ENCODE measurements at regions not wholly inside any gene's neighbourhood (a gene's known extent, or its start where the extent isn't known, plus 50 kb on each side); places are given as distances from the start of the nearest gene placed in this dataset.

DNA sequence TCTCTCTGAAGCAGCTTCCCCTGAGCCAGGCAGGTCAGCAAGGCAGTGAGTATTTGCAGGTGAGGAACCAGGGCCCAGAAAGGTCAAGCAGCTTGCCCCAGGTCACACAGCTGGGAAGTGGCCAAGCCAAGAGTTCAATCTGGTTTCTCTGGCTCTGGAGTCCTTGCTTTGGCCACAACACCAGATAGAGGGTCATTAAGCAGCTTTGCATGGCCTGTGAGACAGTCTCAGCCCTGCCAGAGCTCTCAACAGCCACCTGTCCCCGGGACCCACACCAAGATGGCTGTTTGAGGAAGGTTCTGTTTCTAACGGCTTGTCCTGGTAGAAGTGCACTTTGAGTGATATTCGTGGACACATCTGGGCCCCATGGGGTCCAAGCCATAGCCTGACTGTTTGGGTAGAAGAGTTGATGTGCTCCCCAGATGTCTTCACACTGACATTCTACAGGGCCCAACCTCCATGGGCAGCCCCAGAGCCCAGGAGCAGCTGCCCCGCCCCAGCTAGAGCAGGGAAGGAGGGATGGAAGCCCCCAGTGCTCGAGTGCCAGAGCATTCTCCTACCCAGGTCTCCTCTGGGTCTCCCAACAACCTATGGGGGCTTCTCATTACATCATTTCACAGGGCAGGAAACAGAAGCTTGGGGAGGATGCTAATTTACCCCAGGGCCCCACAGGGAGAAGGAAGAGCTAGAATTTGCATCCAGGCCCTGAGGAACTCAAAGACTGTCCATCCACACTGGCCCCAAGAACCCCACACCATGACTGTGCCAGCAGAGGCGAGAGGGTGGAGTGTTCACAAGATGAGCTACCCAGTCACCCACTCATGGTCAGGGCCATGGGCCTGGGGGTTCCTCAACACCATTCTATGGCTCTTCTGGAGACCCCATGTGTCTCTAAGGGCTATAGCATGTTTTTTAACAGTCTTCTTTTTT is 107.3 kb upstream of the CDH5 start:
- ChIA-PET POLR2A (no interaction called here), CTCF (no interaction called here)
- DNase-seq (ENCODE audit: extremely low spot score) = no peak
- TF ChIP-seq FOXA1 (IDR thresholded peaks at IDR 0.05) (no peak), L3MBTL2 (conservative IDR thresholded peaks at IDR 0.05) (no peak), TARDBP (IDR thresholded peaks at IDR 0.05) (no peak), LEF1 (IDR thresholded peaks at IDR 0.05; ENCODE audit: borderline replicate concordance) (no peak), FOXM1 (IDR thresholded peaks at IDR 0.05; ENCODE audit: borderline replicate concordance) (no peak), ELF4 (IDR thresholded peaks at IDR 0.05) (no peak), FOXK2 (IDR thresholded peaks at IDR 0.05) (no peak), CTBP1 (IDR thresholded peaks at IDR 0.05; ENCODE audit: borderline replicate concordance) (no peak)

DNA sequence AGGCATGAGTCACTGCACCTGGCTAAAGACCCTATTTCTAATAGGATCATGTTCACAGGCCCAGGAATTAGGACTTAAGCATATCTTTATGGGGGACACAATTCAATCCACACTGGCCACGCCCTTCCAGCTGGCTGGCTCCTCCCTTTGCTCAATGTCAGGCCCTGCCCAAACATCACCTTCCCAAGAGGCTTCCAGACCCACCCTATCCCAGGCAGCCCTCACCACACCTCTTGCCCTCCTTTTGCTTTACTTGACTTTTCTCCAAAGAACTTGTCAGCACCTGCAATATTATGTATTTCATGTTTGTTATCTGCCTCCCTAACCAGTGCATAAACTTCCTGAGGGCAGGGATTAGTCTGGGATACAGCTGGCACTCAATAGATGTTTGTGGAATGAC is 109.6 kb upstream of the CDH5 start:
- no peak for TF ChIP-seq BHLHE40 (IDR thresholded peaks at IDR 0.05; ENCODE audit: borderline replicate concordance)
- TF ChIP-seq L3MBTL2 (conservative IDR thresholded peaks at IDR 0.05) = no peak
- no peak for TF ChIP-seq ZNF384 (IDR thresholded peaks at IDR 0.05)
- no peak for TF ChIP-seq NFRKB (IDR thresholded peaks at IDR 0.05)
- no peak for TF ChIP-seq ARNT (IDR thresholded peaks at IDR 0.05)
- no peak for TF ChIP-seq FOXA1 (IDR thresholded peaks at IDR 0.05)
- TF ChIP-seq SP1 (IDR thresholded peaks at IDR 0.05) = no peak
- no peak for TF ChIP-seq ELF4 (IDR thresholded peaks at IDR 0.05)
- no peak for TF ChIP-seq TARDBP (IDR thresholded peaks at IDR 0.05)
- DNase-seq (ENCODE audit: extremely low spot score) = no peak
- CTCF ChIA-PET = no interaction called here
- POLR2A ChIA-PET = no interaction called here

DNA sequence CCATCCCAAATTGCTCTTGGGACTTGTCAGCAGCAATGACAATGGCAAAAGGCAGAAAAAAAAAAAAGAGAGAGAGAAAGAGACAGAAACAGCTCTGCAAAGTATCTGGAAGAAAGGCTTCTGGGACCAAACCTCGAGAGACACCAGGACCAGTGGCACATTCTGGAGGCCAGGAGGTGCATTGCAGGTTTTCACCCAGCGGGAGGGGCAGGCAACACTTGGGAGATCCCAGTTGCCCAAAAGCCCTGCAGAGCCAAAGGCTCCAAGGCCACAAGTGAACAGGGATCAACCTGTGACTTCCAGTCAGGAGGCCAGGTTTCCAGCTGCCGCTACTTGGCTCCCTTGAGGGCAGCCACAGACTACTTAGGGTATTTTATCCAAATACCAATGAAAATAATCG is 110.8 kb upstream of the CDH5 start:
- DNase-seq (ENCODE audit: extremely low spot score) = no peak
- TF ChIP-seq LEF1 (IDR thresholded peaks at IDR 0.05; ENCODE audit: borderline replicate concordance) (no peak), TARDBP (IDR thresholded peaks at IDR 0.05) (no peak), ELF4 (IDR thresholded peaks at IDR 0.05) (no peak), SUZ12 (IDR thresholded peaks at IDR 0.05) (no peak)
- ChIA-PET POLR2A (no interaction called here), CTCF (no interaction called here)

GRCh38 chr16:66254751-66255150 is 111.7 kb upstream of the CDH5 start:
- no peak for DNase-seq (ENCODE audit: extremely low spot score)
- ChIA-PET POLR2A (no interaction called here), CTCF (interaction anchor here (0.7 kb wide), 1 partner anchor 26 kb away, joined by 3 read pairs; no protein-coding TSS in a partner anchor)
- TF ChIP-seq L3MBTL2 (conservative IDR thresholded peaks at IDR 0.05) = no peak

GRCh38 chr16:66254106-66254505 is 112.4 kb upstream of the CDH5 start:
- POLR2A ChIA-PET = no interaction called here

GRCh38 chr16:66251476-66252160 is 114.9 kb upstream of the CDH5 start:
- no peak for DNase-seq (ENCODE audit: extremely low spot score)
- POLR2A ChIA-PET = no interaction called here
- TF ChIP-seq ARNT (IDR thresholded peaks at IDR 0.05) (no peak), HDGF (IDR thresholded peaks at IDR 0.05; ENCODE audit: borderline replicate concordance) (no peak), FOXM1 (IDR thresholded peaks at IDR 0.05; ENCODE audit: borderline replicate concordance) (no peak), BHLHE40 (IDR thresholded peaks at IDR 0.05; ENCODE audit: borderline replicate concordance) (no peak), TARDBP (IDR thresholded peaks at IDR 0.05) (no peak), L3MBTL2 (conservative IDR thresholded peaks at IDR 0.05) (no peak), ZNF384 (IDR thresholded peaks at IDR 0.05) (no peak), NFRKB (IDR thresholded peaks at IDR 0.05) (no peak), SP1 (IDR thresholded peaks at IDR 0.05) (no peak), ELF4 (IDR thresholded peaks at IDR 0.05) (no peak)
- CTCF ChIA-PET = no interaction called here

More at GRCh38 chr16:66254106-66254505, 112.4 kb upstream of the CDH5 start:
- TF ChIP-seq ARNT (IDR thresholded peaks at IDR 0.05) = no peak
- no peak for TF ChIP-seq FOXK2 (IDR thresholded peaks at IDR 0.05)
- TF ChIP-seq LEF1 (IDR thresholded peaks at IDR 0.05; ENCODE audit: borderline replicate concordance) = no peak
- no peak for TF ChIP-seq ZNF384 (IDR thresholded peaks at IDR 0.05)
- TF ChIP-seq SUZ12 (IDR thresholded peaks at IDR 0.05) = no peak
- TF ChIP-seq FOXM1 (IDR thresholded peaks at IDR 0.05; ENCODE audit: borderline replicate concordance) = no peak
- TF ChIP-seq, protein P1, sequence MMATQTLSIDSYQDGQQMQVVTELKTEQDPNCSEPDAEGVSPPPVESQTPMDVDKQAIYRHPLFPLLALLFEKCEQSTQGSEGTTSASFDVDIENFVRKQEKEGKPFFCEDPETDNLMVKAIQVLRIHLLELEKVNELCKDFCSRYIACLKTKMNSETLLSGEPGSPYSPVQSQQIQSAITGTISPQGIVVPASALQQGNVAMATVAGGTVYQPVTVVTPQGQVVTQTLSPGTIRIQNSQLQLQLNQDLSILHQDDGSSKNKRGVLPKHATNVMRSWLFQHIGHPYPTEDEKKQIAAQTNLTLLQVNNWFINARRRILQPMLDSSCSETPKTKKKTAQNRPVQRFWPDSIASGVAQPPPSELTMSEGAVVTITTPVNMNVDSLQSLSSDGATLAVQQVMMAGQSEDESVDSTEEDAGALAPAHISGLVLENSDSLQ (IDR thresholded peaks at IDR 0.05) = no peak
- no peak for TF ChIP-seq NFRKB (IDR thresholded peaks at IDR 0.05)
- TF ChIP-seq L3MBTL2 (conservative IDR thresholded peaks at IDR 0.05) = no peak
- TF ChIP-seq TARDBP (IDR thresholded peaks at IDR 0.05) = no peak
- no peak for TF ChIP-seq SP1 (IDR thresholded peaks at IDR 0.05)
- no peak for TF ChIP-seq FOXA1 (IDR thresholded peaks at IDR 0.05)
- no peak for TF ChIP-seq HDGF (IDR thresholded peaks at IDR 0.05; ENCODE audit: borderline replicate concordance)
- TF ChIP-seq ELF4 (IDR thresholded peaks at IDR 0.05) = no peak
- CTCF ChIA-PET = interaction anchor here (0.7 kb wide), 1 partner anchor 26 kb away, joined by 3 read pairs; no protein-coding TSS in a partner anchor
- no peak for DNase-seq (ENCODE audit: extremely low spot score)

DNA sequence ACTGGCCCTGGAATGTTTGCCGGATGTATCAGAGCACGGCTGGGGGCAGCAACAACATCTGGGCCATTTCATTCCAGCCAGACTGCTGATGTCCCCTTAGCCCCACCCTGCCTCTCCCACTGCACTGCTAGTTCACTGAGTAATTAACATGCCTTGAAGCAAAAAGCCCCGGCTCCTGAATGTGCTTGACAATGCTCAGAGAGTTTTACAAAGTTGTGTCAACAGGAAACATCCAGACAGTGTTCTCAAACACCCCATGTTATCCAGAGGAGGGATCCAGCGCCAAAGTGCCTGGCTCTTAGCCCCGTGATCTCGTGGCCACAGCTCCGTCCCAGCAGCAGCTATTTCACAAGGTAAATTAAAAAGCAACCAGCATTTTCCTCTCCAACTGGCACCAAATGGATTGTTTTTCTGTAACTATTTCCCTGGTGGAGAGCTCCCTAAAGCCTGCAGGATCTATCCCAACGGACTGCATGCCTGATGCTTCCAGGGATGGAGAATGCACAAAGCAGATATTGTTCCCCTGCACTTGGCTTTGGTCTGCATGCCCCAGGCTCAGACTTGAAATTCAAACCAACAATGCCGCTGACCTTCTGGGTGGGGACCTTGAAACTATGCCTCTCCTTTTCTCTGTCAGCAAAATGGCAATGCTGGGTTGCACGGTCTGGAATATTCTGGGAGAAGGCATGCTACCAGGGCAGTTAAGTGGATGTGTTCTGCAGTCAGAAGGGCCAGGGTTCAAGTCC is 115.6 kb upstream of the CDH5 start:
- ChIA-PET CTCF (no interaction called here), POLR2A (no interaction called here)
- DNase-seq (ENCODE audit: extremely low spot score) = no peak
- TF ChIP-seq L3MBTL2 (conservative IDR thresholded peaks at IDR 0.05) (no peak), LEF1 (IDR thresholded peaks at IDR 0.05; ENCODE audit: borderline replicate concordance) (no peak), HDGF (IDR thresholded peaks at IDR 0.05; ENCODE audit: borderline replicate concordance) (no peak), CTBP1 (IDR thresholded peaks at IDR 0.05; ENCODE audit: borderline replicate concordance) (no peak), SP1 (IDR thresholded peaks at IDR 0.05) (no peak), FOXM1 (IDR thresholded peaks at IDR 0.05; ENCODE audit: borderline replicate concordance) (no peak), ELF4 (IDR thresholded peaks at IDR 0.05) (no peak), FOXK2 (IDR thresholded peaks at IDR 0.05) (no peak), ZNF384 (IDR thresholded peaks at IDR 0.05) (no peak)
- TF ChIP-seq, protein P1 (IDR thresholded peaks at IDR 0.05) = no peak

All from HEK293T (cell line).